Pancreas (tissue), 10 donors: ENCODE measurements at regions not wholly inside any gene's neighbourhood (a gene's known extent, or its start where the extent isn't known, plus 50 kb on each side); places are given as distances from the start of the nearest gene placed in this dataset.
A peak's percentile ranks its signal among the peaks of the same experiment; 100 is the strongest.

Experiments used
- ATAC-seq, 4 donors: fragments of 200-7000 bp; cut with Tn5 transposase; one replicate each; pipeline versions ENCODE4 v1.8.0 to v1.9.1; 2020; ENCODE audit warnings: mild to moderate bottlenecking in 4 of 4, moderate library complexity in 4 of 4
- DNase-seq, 6 donors: peaks; one replicate each; pipeline ENCODE4 v3.0.0-alpha.2; 2020
- FAIRE-seq: peaks from 2 replicates; lab custom pipeline; 2012; peaks lifted over from hg19 to GRCh38; lab: Jason Lieb, UNC
- H3K27ac ChIP-seq, 4 donors: fragments of 200-600 bp; sonication (generic); 1 replicate in 3 of 4; 2 replicates in 1 of 4; pipeline versions ENCODE4 v1.5.0 to v1.8.0; 2020
- H3K27me3 ChIP-seq, 4 donors: fragments of 200-600 bp; one replicate each; pipeline ENCODE4 v1.8.0; 2021
- H3K36me3 ChIP-seq, 3 donors: fragments of 200-600 bp; sonication (generic) in 1 of 3; one replicate each; pipeline versions ENCODE4 v1.5.0 to v1.8.0; 2020 to 2021
- H3K4me1 ChIP-seq, 3 donors: fragments of 200-600 bp; one replicate each; pipeline ENCODE4 v1.8.0; 2021
- H3K4me3 ChIP-seq, 4 donors: fragments of 200-600 bp; sonication (generic) in 2 of 4; one replicate each; pipeline versions ENCODE4 v1.5.0 to v1.8.0; 2020 to 2021
- H3K9me3 ChIP-seq, 4 donors: fragments of 200-600 bp; one replicate each; pipeline ENCODE4 v1.8.0; 2021
- WGBS, 2 donors: extraction: QIAGEN DNeasy Blood & Tissue Kit; methylation state at CpG; one replicate each; pipeline ENCODE4 v1.1.7; 2013; 5-methylcytosine and 5-hydroxymethylcytosine counted together
- intact Hi-C, 3 donors: fragments of 100-400 bp; cut with DNase I; formaldehyde crosslinking; loops; one replicate each; pipeline versions ENCODE4 v1.11.1 to v1.14.2; 2022
- TF ChIP-seq, protein P1 (sequence below), 4 donors: fragments of 200-600 bp; sonication (generic) in 3 of 4; IDR thresholded peaks; one replicate each; pipeline versions ENCODE4 v1.5.0 to v1.8.0; 2021; ENCODE audit warnings: antibody characterized with exemption in 4 of 4
- donor health status: healthy with polysubstance abuse.
- donor health status: DM: no; HTN: no; CAD: no; lungs with moderate emphysema.
- donor health status: DM: no; HTN: no; CAD: no.
- donor health status: control.
- donor health status: control.
- donor health status: Bipolar disorder and iron deficiency.
- donor health status: DM: yes; HTN: yes; CAD: no.
- donor health status: DM: no; HTN: no; CAD: no.
- donor health status: DM: no; HTN: no; CAD: no.
- donor health status: DM: yes; HTN: yes; CAD: no.

GRCh38 chr3:182716114-182716688 is 77.1 kb upstream of the ATP11B start:
- Histone ChIP-seq H3K4me3 (no peak overlapping the region), H3K4me1 (peaks cover 11 to 23% (median 22%) of the 10 kb centered on the region in 3 donors), H3K9me3 (no peaks in the 10 kb centered on the region), H3K36me3 (no peaks in the 10 kb centered on the region), H3K27me3 (no peaks in the 10 kb centered on the region), H3K27ac (peak overlapping the region in 2 of 4 donors; percentile 23 to 55)
- peak in 3 of 4 donors; percentile 44 to 65 (median 59) for ATAC-seq
- no peak for FAIRE-seq
- WGBS, 2 donors, result 8 to 14% methylated on average over 1 of the region's 1 CpG
- TF ChIP-seq, protein P1, sequence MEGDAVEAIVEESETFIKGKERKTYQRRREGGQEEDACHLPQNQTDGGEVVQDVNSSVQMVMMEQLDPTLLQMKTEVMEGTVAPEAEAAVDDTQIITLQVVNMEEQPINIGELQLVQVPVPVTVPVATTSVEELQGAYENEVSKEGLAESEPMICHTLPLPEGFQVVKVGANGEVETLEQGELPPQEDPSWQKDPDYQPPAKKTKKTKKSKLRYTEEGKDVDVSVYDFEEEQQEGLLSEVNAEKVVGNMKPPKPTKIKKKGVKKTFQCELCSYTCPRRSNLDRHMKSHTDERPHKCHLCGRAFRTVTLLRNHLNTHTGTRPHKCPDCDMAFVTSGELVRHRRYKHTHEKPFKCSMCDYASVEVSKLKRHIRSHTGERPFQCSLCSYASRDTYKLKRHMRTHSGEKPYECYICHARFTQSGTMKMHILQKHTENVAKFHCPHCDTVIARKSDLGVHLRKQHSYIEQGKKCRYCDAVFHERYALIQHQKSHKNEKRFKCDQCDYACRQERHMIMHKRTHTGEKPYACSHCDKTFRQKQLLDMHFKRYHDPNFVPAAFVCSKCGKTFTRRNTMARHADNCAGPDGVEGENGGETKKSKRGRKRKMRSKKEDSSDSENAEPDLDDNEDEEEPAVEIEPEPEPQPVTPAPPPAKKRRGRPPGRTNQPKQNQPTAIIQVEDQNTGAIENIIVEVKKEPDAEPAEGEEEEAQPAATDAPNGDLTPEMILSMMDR (IDR thresholded peaks at IDR 0.05), result no peak
- DNase-seq, result no peak
- intact Hi-C loops, result loop anchor here in 2 of 3 donors (10.0 kb wide), 2 partner anchors 119 to 129 kb away; no protein-coding TSS in a partner anchor

DNA sequence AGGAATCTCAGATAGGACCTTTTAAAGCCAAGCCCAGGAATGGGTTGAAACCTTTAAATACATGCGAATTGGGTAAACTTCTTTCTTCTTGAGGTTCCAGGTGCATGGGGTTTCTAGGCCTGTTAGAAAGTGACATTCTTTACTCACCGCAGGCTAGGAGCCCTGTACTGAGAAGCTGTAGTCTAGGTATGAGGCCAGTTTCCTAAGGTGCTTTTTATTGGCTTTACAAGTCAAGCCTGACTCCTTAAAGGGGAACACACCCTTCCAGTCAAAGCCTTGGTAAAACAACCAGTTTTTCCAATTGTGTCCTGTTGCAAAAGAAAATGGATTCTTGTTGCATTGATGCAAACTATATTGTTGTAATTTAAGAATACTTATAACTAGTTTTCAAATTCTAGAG is 76.1 kb upstream of the ATP11B start:
- TF ChIP-seq, protein P1 (IDR thresholded peaks at IDR 0.05), result no peak
- WGBS, 2 donors, result 48 to 57% methylated on average over 2 of the region's 2 CpGs
- no peak overlapping the region for H3K4me3 ChIP-seq
- intact Hi-C loops, result loop anchor here in 2 of 3 donors (10.0 kb wide), 2 partner anchors 118 to 128 kb away; no protein-coding TSS in a partner anchor
- H3K27ac ChIP-seq, result peak overlapping the region in 1 of 4 donors; percentile 23
- no peaks in the 10 kb centered on the region for H3K27me3 ChIP-seq
- H3K4me1 ChIP-seq, result peaks cover 11 to 23% (median 22%) of the 10 kb centered on the region in 3 donors
- H3K9me3 ChIP-seq, result no peaks in the 10 kb centered on the region
- ATAC-seq (peak; percentile 68 to 74 (median 70)), DNase-seq (no peak), FAIRE-seq (peak; percentile 9)
- H3K36me3 ChIP-seq, result no peaks in the 10 kb centered on the region

- Histone ChIP-seq H3K9me3 (no peaks in the 10 kb centered on the region), H3K27me3 (no peaks in the 10 kb centered on the region), H3K36me3 (no peaks in the 10 kb centered on the region), H3K4me3 (no peak overlapping the region), H3K4me1 (no peaks in the 10 kb centered on the region), H3K27ac (no peak overlapping the region)
- intact Hi-C loops, result no loop called here
- ATAC-seq (no peak), DNase-seq (no peak), FAIRE-seq (no peak)
- TF ChIP-seq, protein P1 (IDR thresholded peaks at IDR 0.05), result no peak
- WGBS, 2 donors, result 90 to 92% methylated on average over 6 of the region's 6 CpGs
Measured at GRCh38 chr3:182722907-182723306, 70.4 kb upstream of the ATP11B start.

GRCh38 chr3:182723596-182723995 is 69.7 kb upstream of the ATP11B start:
- H3K27me3 ChIP-seq, result no peaks in the 10 kb centered on the region
- intact Hi-C loops, result no loop called here
- no peak for ATAC-seq
- no peak for FAIRE-seq
- no peak overlapping the region for H3K27ac ChIP-seq
- no peaks in the 10 kb centered on the region for H3K4me1 ChIP-seq
- no peak overlapping the region for H3K4me3 ChIP-seq
- H3K36me3 ChIP-seq, result no peaks in the 10 kb centered on the region
- 93 to 96% methylated on average over 4 of the region's 4 CpGs for WGBS, 2 donors
- H3K9me3 ChIP-seq, result no peaks in the 10 kb centered on the region
- TF ChIP-seq, protein P1 (IDR thresholded peaks at IDR 0.05), result no peak
- no peak for DNase-seq
